Gastrocnemius medialis (tissue), 4 donors: ENCODE measurements at regions not wholly inside any gene's neighbourhood (a gene's known extent, or its start where the extent isn't known, plus 50 kb on each side); places are given as distances from the start of the nearest gene placed in this dataset.
A peak's percentile ranks its signal among the peaks of the same experiment; 100 is the strongest.

ENCODE experiments used
- ATAC-seq, 2 donors: fragments of 150-250 bp; one replicate each; pipeline ENCODE4 v1.9.1; 2016
- DNase-seq, 2 donors: peaks; one replicate each; pipeline ENCODE4 v3.0.0-alpha.2; 2019
- H3K27ac ChIP-seq, 4 donors: fragments of 200-600 bp; sonication (generic); 1 replicate in 1 of 4; 2 replicates in 3 of 4; pipeline ENCODE4 v1.5.1; 2016 to 2018; ENCODE audit warnings: mild to moderate bottlenecking in 2 of 4, moderate library complexity in 1 of 4
- H3K27me3 ChIP-seq, 3 donors: fragments of 200-600 bp; sonication (generic) in 2 of 3; 1 replicate in 1 of 3; 2 replicates in 2 of 3; pipeline versions ENCODE4 v1.5.1 to v1.6.0; 2016 to 2019; ENCODE audit warnings: mild to moderate bottlenecking in 1 of 3, moderate library complexity in 1 of 3
- H3K36me3 ChIP-seq, 2 donors: fragments of 200-600 bp; sonication (generic) in 1 of 2; one replicate each; pipeline ENCODE4 v1.5.1; 2017 to 2018
- H3K4me1 ChIP-seq, 2 donors: fragments of 200-600 bp; sonication (generic) in 1 of 2; one replicate each; pipeline ENCODE4 v1.5.1; 2016 to 2017; ENCODE audit warnings: mild to moderate bottlenecking in 2 of 2
- H3K4me3 ChIP-seq, 4 donors: fragments of 200-600 bp; sonication (generic) in 3 of 4; 1 replicate in 1 of 4; 2 replicates in 3 of 4; pipeline ENCODE4 v1.5.1; 2016 to 2019; ENCODE audit warnings: mild to moderate bottlenecking in 2 of 4
- H3K9me3 ChIP-seq, 3 donors: fragments of 200-600 bp; sonication (generic) in 2 of 3; 1 replicate in 1 of 3; 2 replicates in 2 of 3; pipeline ENCODE4 v1.5.1; 2016 to 2019
- CTCF ChIP-seq, 5 experiments: fragments of 450-650 bp in 3 of 5; fragments of 200-600 bp in 2 of 5; sonication (generic) in 2 of 5; IDR thresholded peaks in 4 of 5; conservative IDR thresholded peaks in 1 of 5; 1 replicate in 4 of 5; 2 replicates in 1 of 5; pipeline ENCODE4 v1.5.1; 2016 to 2019; ENCODE audit warnings: antibody characterized with exemption in 5 of 5, mild to moderate bottlenecking in 3 of 5, moderate library complexity in 3 of 5
- POLR2A ChIP-seq, 2 donors: fragments of 450-650 bp; IDR thresholded peaks; one replicate each; pipeline ENCODE4 v1.6.1; 2017; ENCODE audit warnings: antibody characterized with exemption in 2 of 2, mild to moderate bottlenecking in 2 of 2, moderate library complexity in 2 of 2
- in situ Hi-C, 4 donors: fragments of 200-750 bp; cut with MboI; loops; one replicate each; pipeline versions ENCODE4 v1.15.0 to v1.8.0; 2017; ENCODE audit warnings: low sequenced_read_pairs in 4 of 4
- intact Hi-C: fragments of 100-400 bp; cut with DNase I; formaldehyde crosslinking; loops from one replicate; pipeline ENCODE4 v1.15.1; 2023; ENCODE audit warnings: low total_unique reads

- ATAC-seq (no peak), DNase-seq (no peak)
- no peaks in the 10 kb centered on the region for H3K4me1 ChIP-seq
- H3K27ac ChIP-seq, result no peak overlapping the region
- no peaks in the 10 kb centered on the region for H3K27me3 ChIP-seq
- H3K4me3 ChIP-seq, result no peak overlapping the region
- no peaks in the 10 kb centered on the region for H3K36me3 ChIP-seq
- no peaks in the 10 kb centered on the region for H3K9me3 ChIP-seq
- in situ Hi-C loops (no loop called here), intact Hi-C loops (no loop called here)
- TF ChIP-seq CTCF (IDR thresholded peaks at IDR 0.05 in 4 of 5, conservative IDR thresholded peaks at IDR 0.05 in 1 of 5) (no peak), POLR2A (IDR thresholded peaks at IDR 0.05) (no peak)
These were observed 146.1 kb upstream of the ZEB2 start for GRCh38 chr2:144666032-144666431.

GRCh38 chr2:144663207-144663606, 143.3 kb upstream of the ZEB2 start:
- TF ChIP-seq CTCF (IDR thresholded peaks at IDR 0.05 in 4 of 5, conservative IDR thresholded peaks at IDR 0.05 in 1 of 5), result no peak
- DNase-seq (no peak), ATAC-seq (no peak)
- H3K4me1 ChIP-seq, result no peaks in the 10 kb centered on the region
- no peaks in the 10 kb centered on the region for H3K27me3 ChIP-seq
- no peak overlapping the region for H3K4me3 ChIP-seq
- no peaks in the 10 kb centered on the region for H3K9me3 ChIP-seq
- in situ Hi-C loops (no loop called here), intact Hi-C loops (no loop called here)
- H3K36me3 ChIP-seq, result no peaks in the 10 kb centered on the region
- H3K27ac ChIP-seq, result no peak overlapping the region

GRCh38 chr2:144660518-144661316, 140.8 kb upstream of the ZEB2 start:
- in situ Hi-C loops, result no loop called here
- ATAC-seq (no peak), DNase-seq (no peak)
- H3K9me3 ChIP-seq, result no peaks in the 10 kb centered on the region
- intact Hi-C loops, result no loop called here
- H3K4me3 ChIP-seq, result no peak overlapping the region
- TF ChIP-seq POLR2A (IDR thresholded peaks at IDR 0.05), result no peak
- no peak for TF ChIP-seq CTCF (IDR thresholded peaks at IDR 0.05 in 4 of 5, conservative IDR thresholded peaks at IDR 0.05 in 1 of 5)
- no peaks in the 10 kb centered on the region for H3K27me3 ChIP-seq
- H3K36me3 ChIP-seq, result no peaks in the 10 kb centered on the region
- H3K4me1 ChIP-seq, result no peaks in the 10 kb centered on the region
- no peak overlapping the region for H3K27ac ChIP-seq

GRCh38 chr2:144659731-144660275, 139.9 kb upstream of the ZEB2 start:
- Histone ChIP-seq H3K36me3 (no peaks in the 10 kb centered on the region), H3K4me1 (no peaks in the 10 kb centered on the region), H3K9me3 (no peaks in the 10 kb centered on the region), H3K27ac (no peak overlapping the region), H3K27me3 (no peaks in the 10 kb centered on the region), H3K4me3 (no peak overlapping the region)
- intact Hi-C loops, result no loop called here
- ATAC-seq, result no peak
- in situ Hi-C loops, result no loop called here
- TF ChIP-seq POLR2A (IDR thresholded peaks at IDR 0.05) (no peak), CTCF (IDR thresholded peaks at IDR 0.05 in 4 of 5, conservative IDR thresholded peaks at IDR 0.05 in 1 of 5) (no peak)
- DNase-seq, result peak in 1 of 2 donors; percentile 6
